ENCODE measurements at regions not wholly inside any gene's neighbourhood (a gene's known extent, or its start where the extent isn't known, plus 50 kb on each side); places are given as distances from the start of the nearest gene placed in this dataset.

- TF ChIP-seq NR1H2 (CRISPR knock-in tag; IDR thresholded peaks at IDR 0.05) (no peak), PREB (CRISPR knock-in tag; IDR thresholded peaks at IDR 0.05; ENCODE audit: borderline replicate concordance) (no peak), GTF2I (CRISPR knock-in tag; conservative IDR thresholded peaks at IDR 0.05) (no peak), SMAD3 (CRISPR knock-in tag; IDR thresholded peaks at IDR 0.05; ENCODE audit: borderline replicate concordance) (no peak)
Measured at GRCh38 chr5:127210042-127210441, 80.6 kb upstream of the MEGF10 start (continued).

- CTCF ChIA-PET: no interaction called here
- no peak for ATAC-seq
- no peaks in the 10 kb centered on the region for H3K36me3 Mint-ChIP-seq
- H3K4me1 Mint-ChIP-seq: peaks cover 11% of the 10 kb centered on the region
- no peak for DNase-seq (ENCODE audit: low spot score)
- H3K27me3 Mint-ChIP-seq (ENCODE audit: low read depth): no peaks in the 10 kb centered on the region
- no peak overlapping the region for H3K27ac Mint-ChIP-seq
- no peak for TF ChIP-seq HMGA2 (CRISPR knock-in tag; IDR thresholded peaks at IDR 0.05)
- TF ChIP-seq CREB1 (CRISPR knock-in tag; IDR thresholded peaks at IDR 0.05): no peak
- TF ChIP-seq FOXJ3 (CRISPR knock-in tag; IDR thresholded peaks at IDR 0.05; ENCODE audit: borderline replicate concordance): no peak
- TF ChIP-seq ZNF219 (CRISPR knock-in tag; IDR thresholded peaks at IDR 0.05; ENCODE audit: borderline replicate concordance): no peak
- no peak for TF ChIP-seq NR1H2 (CRISPR knock-in tag; IDR thresholded peaks at IDR 0.05)
- no peak for TF ChIP-seq TP53 (CRISPR knock-in tag; IDR thresholded peaks at IDR 0.05)
- no peak for TF ChIP-seq ZNF281 (CRISPR knock-in tag; IDR thresholded peaks at IDR 0.05)
- no peak for TF ChIP-seq MYBL2 (CRISPR knock-in tag; IDR thresholded peaks at IDR 0.05)
- no peak for TF ChIP-seq FOXP4 (CRISPR knock-in tag; IDR thresholded peaks at IDR 0.05)
- no peak for TF ChIP-seq USF1 (CRISPR knock-in tag; IDR thresholded peaks at IDR 0.05)
- TF ChIP-seq RELA (CRISPR knock-in tag; IDR thresholded peaks at IDR 0.05; ENCODE audit: borderline replicate concordance): no peak
- no peak for TF ChIP-seq PRDM15 (CRISPR knock-in tag; IDR thresholded peaks at IDR 0.05)
- TF ChIP-seq TEAD1 (CRISPR knock-in tag; IDR thresholded peaks at IDR 0.05): no peak
- no peak for TF ChIP-seq ARID4B (CRISPR knock-in tag; IDR thresholded peaks at IDR 0.05; ENCODE audit: borderline replicate concordance)
- no peak for TF ChIP-seq EMX1 (CRISPR knock-in tag; IDR thresholded peaks at IDR 0.05)
- H3K4me3 Mint-ChIP-seq: no peak overlapping the region
- peaks cover 8% of the 10 kb centered on the region for H3K9me3 Mint-ChIP-seq
- POLR2A ChIA-PET: no interaction called here
Measured at GRCh38 chr5:127213231-127213630, 77.4 kb upstream of the MEGF10 start.

All from WTC11 (cell line).